ENCODE measurements at regions not wholly inside any gene's neighbourhood (a gene's known extent, or its start where the extent isn't known, plus 50 kb on each side); places are given as distances from the start of the nearest gene placed in this dataset.

GRCh38 chr10:90407131-90407530 is 450.7 kb downstream of the HTR7 start:
- no peak overlapping the region for H3K27ac ChIP-seq (ENCODE audit: low read depth in 1 of 2, low read length in 2 of 2)
- H3K4me3 ChIP-seq (ENCODE audit: low read length in 2 of 2) = no peak overlapping the region
- peaks cover 2% of the 10 kb centered on the region for H3K9me3 ChIP-seq (ENCODE audit: control insufficient read depth, low read length)
- ATAC-seq (ENCODE audit: low FRiP score) (no peak), DNase-seq (no peak)
- no peaks in the 10 kb centered on the region for H3K36me3 ChIP-seq (ENCODE audit: control insufficient read depth in 1 of 2, insufficient read depth in 2 of 2, low read length in 1 of 2)
- no peaks in the 10 kb centered on the region for H3K27me3 ChIP-seq (ENCODE audit: control insufficient read depth in 1 of 2, insufficient read depth in 2 of 2, low read length in 1 of 2)
- 77 to 88% methylated on average over 3 of the region's 3 CpGs for WGBS, 2 donors
- H3K4me1 ChIP-seq (ENCODE audit: control insufficient read depth in 1 of 2, insufficient read depth in 2 of 2, low read length in 2 of 2) = no peaks in the 10 kb centered on the region
- intact Hi-C loops (cut with DNase I) = no loop called here

- ATAC-seq (ENCODE audit: low FRiP score) (no peak), DNase-seq (no peak)
- peaks cover 2% of the 10 kb centered on the region for H3K9me3 ChIP-seq (ENCODE audit: control insufficient read depth, low read length)
- WGBS, 2 donors = 14 to 25% methylated on average over 2 of the region's 2 CpGs
- no peaks in the 10 kb centered on the region for H3K27me3 ChIP-seq (ENCODE audit: control insufficient read depth in 1 of 2, insufficient read depth in 2 of 2, low read length in 1 of 2)
- no peak overlapping the region for H3K4me3 ChIP-seq (ENCODE audit: low read length in 2 of 2)
- H3K4me1 ChIP-seq (ENCODE audit: control insufficient read depth in 1 of 2, insufficient read depth in 2 of 2, low read length in 2 of 2) = no peaks in the 10 kb centered on the region
- no peak overlapping the region for H3K27ac ChIP-seq (ENCODE audit: low read depth in 1 of 2, low read length in 2 of 2)
- intact Hi-C loops (cut with DNase I) = no loop called here
- H3K36me3 ChIP-seq (ENCODE audit: control insufficient read depth in 1 of 2, insufficient read depth in 2 of 2, low read length in 1 of 2) = no peaks in the 10 kb centered on the region
These were observed 450.0 kb downstream of the HTR7 start for GRCh38 chr10:90407851-90408250.

GRCh38 chr10:90412582-90412981 is 445.3 kb downstream of the HTR7 start:
- intact Hi-C loops (cut with DNase I) = no loop called here
- DNase-seq = no peak
- H3K4me1 ChIP-seq (ENCODE audit: control insufficient read depth in 1 of 2, insufficient read depth in 2 of 2, low read length in 2 of 2) = no peaks in the 10 kb centered on the region
- H3K9me3 ChIP-seq (ENCODE audit: control insufficient read depth, low read length) = peaks cover 2% of the 10 kb centered on the region
- ATAC-seq (ENCODE audit: low FRiP score) = no peak
- no peak overlapping the region for H3K27ac ChIP-seq (ENCODE audit: low read depth in 1 of 2, low read length in 2 of 2)
- no peaks in the 10 kb centered on the region for H3K36me3 ChIP-seq (ENCODE audit: control insufficient read depth in 1 of 2, insufficient read depth in 2 of 2, low read length in 1 of 2)
- H3K27me3 ChIP-seq (ENCODE audit: control insufficient read depth in 1 of 2, insufficient read depth in 2 of 2, low read length in 1 of 2) = no peaks in the 10 kb centered on the region
- no peak overlapping the region for H3K4me3 ChIP-seq (ENCODE audit: low read length in 2 of 2)

GRCh38 chr10:90413196-90413595 is 444.6 kb downstream of the HTR7 start:
- 50 to 53% methylated on average over 3 of the region's 3 CpGs for WGBS, 2 donors
- Histone ChIP-seq H3K27me3 (ENCODE audit: control insufficient read depth in 1 of 2, insufficient read depth in 2 of 2, low read length in 1 of 2) (no peaks in the 10 kb centered on the region), H3K4me1 (ENCODE audit: control insufficient read depth in 1 of 2, insufficient read depth in 2 of 2, low read length in 2 of 2) (no peaks in the 10 kb centered on the region), H3K36me3 (ENCODE audit: control insufficient read depth in 1 of 2, insufficient read depth in 2 of 2, low read length in 1 of 2) (no peaks in the 10 kb centered on the region), H3K27ac (ENCODE audit: low read depth in 1 of 2, low read length in 2 of 2) (no peak overlapping the region), H3K9me3 (ENCODE audit: control insufficient read depth, low read length) (peaks cover 2% of the 10 kb centered on the region), H3K4me3 (ENCODE audit: low read length in 2 of 2) (no peak overlapping the region)
- no peak for ATAC-seq (ENCODE audit: low FRiP score)
- DNase-seq = no peak
- intact Hi-C loops (cut with DNase I) = no loop called here

GRCh38 chr10:90414926-90415325 is 442.9 kb downstream of the HTR7 start:
- ATAC-seq (ENCODE audit: low FRiP score) (no peak), DNase-seq (no peak)
- WGBS, 2 donors = 86 to 90% methylated on average over 3 of the region's 3 CpGs
- Histone ChIP-seq H3K4me1 (ENCODE audit: control insufficient read depth in 1 of 2, insufficient read depth in 2 of 2, low read length in 2 of 2) (no peaks in the 10 kb centered on the region), H3K27ac (ENCODE audit: low read depth in 1 of 2, low read length in 2 of 2) (no peak overlapping the region), H3K9me3 (ENCODE audit: control insufficient read depth, low read length) (no peaks in the 10 kb centered on the region), H3K4me3 (ENCODE audit: low read length in 2 of 2) (no peak overlapping the region), H3K27me3 (ENCODE audit: control insufficient read depth in 1 of 2, insufficient read depth in 2 of 2, low read length in 1 of 2) (no peaks in the 10 kb centered on the region), H3K36me3 (ENCODE audit: control insufficient read depth in 1 of 2, insufficient read depth in 2 of 2, low read length in 1 of 2) (no peaks in the 10 kb centered on the region)
- intact Hi-C loops (cut with DNase I) = no loop called here

- WGBS, 2 donors = 54 to 60% methylated on average over 3 of the region's 3 CpGs
- no peaks in the 10 kb centered on the region for H3K4me1 ChIP-seq (ENCODE audit: control insufficient read depth in 1 of 2, insufficient read depth in 2 of 2, low read length in 2 of 2)
- H3K4me3 ChIP-seq (ENCODE audit: low read length in 2 of 2) = no peak overlapping the region
- H3K9me3 ChIP-seq (ENCODE audit: control insufficient read depth, low read length) = no peaks in the 10 kb centered on the region
- no peaks in the 10 kb centered on the region for H3K36me3 ChIP-seq (ENCODE audit: control insufficient read depth in 1 of 2, insufficient read depth in 2 of 2, low read length in 1 of 2)
- no peaks in the 10 kb centered on the region for H3K27me3 ChIP-seq (ENCODE audit: control insufficient read depth in 1 of 2, insufficient read depth in 2 of 2, low read length in 1 of 2)
- no peak for ATAC-seq (ENCODE audit: low FRiP score)
- intact Hi-C loops (cut with DNase I) = no loop called here
- no peak overlapping the region for H3K27ac ChIP-seq (ENCODE audit: low read depth in 1 of 2, low read length in 2 of 2)
- DNase-seq = no peak
These were observed 440.8 kb downstream of the HTR7 start for GRCh38 chr10:90417029-90417428.

GRCh38 chr10:90417476-90418210 is 440.2 kb downstream of the HTR7 start:
- Histone ChIP-seq H3K9me3 (ENCODE audit: control insufficient read depth, low read length) (no peaks in the 10 kb centered on the region), H3K4me3 (ENCODE audit: low read length in 2 of 2) (no peak overlapping the region), H3K27me3 (ENCODE audit: control insufficient read depth in 1 of 2, insufficient read depth in 2 of 2, low read length in 1 of 2) (no peaks in the 10 kb centered on the region), H3K36me3 (ENCODE audit: control insufficient read depth in 1 of 2, insufficient read depth in 2 of 2, low read length in 1 of 2) (no peaks in the 10 kb centered on the region), H3K27ac (ENCODE audit: low read depth in 1 of 2, low read length in 2 of 2) (no peak overlapping the region), H3K4me1 (ENCODE audit: control insufficient read depth in 1 of 2, insufficient read depth in 2 of 2, low read length in 2 of 2) (no peaks in the 10 kb centered on the region)
- DNase-seq = no peak
- 90 to 91% methylated on average over 2 of the region's 2 CpGs for whole genome bisulfite sequencing, 2 donors
- ATAC-seq (ENCODE audit: low FRiP score) = no peak
- intact Hi-C loops (cut with DNase I) = no loop called here

- 85 to 94% methylated on average over 7 of the region's 7 CpGs for WGBS, 2 donors
- ATAC-seq (ENCODE audit: low FRiP score) (no peak), DNase-seq (no peak)
- Histone ChIP-seq H3K36me3 (ENCODE audit: control insufficient read depth in 1 of 2, insufficient read depth in 2 of 2, low read length in 1 of 2) (no peaks in the 10 kb centered on the region), H3K4me3 (ENCODE audit: low read length in 2 of 2) (no peak overlapping the region), H3K27ac (ENCODE audit: low read depth in 1 of 2, low read length in 2 of 2) (no peak overlapping the region), H3K27me3 (ENCODE audit: control insufficient read depth in 1 of 2, insufficient read depth in 2 of 2, low read length in 1 of 2) (no peaks in the 10 kb centered on the region), H3K9me3 (ENCODE audit: control insufficient read depth, low read length) (no peaks in the 10 kb centered on the region), H3K4me1 (ENCODE audit: control insufficient read depth in 1 of 2, insufficient read depth in 2 of 2, low read length in 2 of 2) (no peaks in the 10 kb centered on the region)
- intact Hi-C loops (cut with DNase I) = no loop called here
These were observed 438.8 kb downstream of the HTR7 start for GRCh38 chr10:90418869-90419652.

Measured in aorta (tissue), 5 donors.